Astrocyte (in vitro differentiated cells and primary cell): ENCODE measurements at regions not wholly inside any gene's neighbourhood (a gene's known extent, or its start where the extent isn't known, plus 50 kb on each side); places are given as distances from the start of the nearest gene placed in this dataset.

Source experiments
- DNase-seq: peaks from one replicate; pipeline ENCODE4 v3.0.0-alpha.2; 2010; ENCODE audit warnings: low read depth
- FAIRE-seq: peaks from 2 replicates; lab custom pipeline; 2011; peaks lifted over from hg19 to GRCh38; lab: Jason Lieb, UNC
- H2AFZ ChIP-seq: 2 replicates; pipeline ENCODE4 v1.6.0; 2012; ENCODE audit warnings: low read depth, low read length, inconsistent platforms
- H3K27ac ChIP-seq: 2 replicates; pipeline ENCODE4 v1.5.1; 2011; ENCODE audit warnings: low read depth, low read length, inconsistent platforms
- H3K27me3 ChIP-seq: 2 replicates; pipeline ENCODE4 v1.6.0; 2011; ENCODE audit warnings: low read length, inconsistent platforms; ENCODE audit not compliant: insufficient read depth
- H3K36me3 ChIP-seq: 2 replicates; pipeline ENCODE4 v1.5.1; 2011; ENCODE audit warnings: low read length, inconsistent platforms; ENCODE audit not compliant: insufficient read depth
- H3K4me1 ChIP-seq: 2 replicates; pipeline ENCODE4 v1.5.1; 2011; ENCODE audit warnings: low read length, inconsistent platforms; ENCODE audit not compliant: insufficient read depth
- H3K4me2 ChIP-seq: 2 replicates; pipeline ENCODE4 v1.6.0; 2012; ENCODE audit warnings: low read length, inconsistent platforms
- H3K4me3 ChIP-seq: 2 replicates; pipeline ENCODE4 v1.5.1; 2011; ENCODE audit warnings: low read depth, mild to moderate bottlenecking, low read length, inconsistent platforms; ENCODE audit not compliant: insufficient read depth
- H3K79me2 ChIP-seq: 2 replicates; pipeline ENCODE4 v1.6.0; 2012; ENCODE audit warnings: mild to moderate bottlenecking, low read length, inconsistent platforms; ENCODE audit not compliant: insufficient read depth
- H3K9ac ChIP-seq: 2 replicates; pipeline ENCODE4 v1.6.0; 2012; ENCODE audit warnings: mild to moderate bottlenecking, low read length, inconsistent platforms
- H3K9me3 ChIP-seq: 2 replicates; pipeline ENCODE4 v1.5.1; 2012; ENCODE audit warnings: low read depth, mild to moderate bottlenecking, low read length, inconsistent platforms; ENCODE audit not compliant: insufficient read depth
- H4K20me1 ChIP-seq: 2 replicates; pipeline ENCODE4 v1.6.0; 2012; ENCODE audit warnings: low read length, inconsistent platforms; ENCODE audit not compliant: insufficient read depth
- H3K27ac Mint-ChIP-seq: one replicate; pipeline ENCODE4 v1.8.0; 2021; ENCODE audit warnings: mild to moderate bottlenecking, mixed read lengths; ENCODE audit not compliant: unreplicated experiment
- H3K27me3 Mint-ChIP-seq: one replicate; pipeline ENCODE4 v1.8.0; 2021; ENCODE audit warnings: low read depth, mixed read lengths; ENCODE audit not compliant: unreplicated experiment
- H3K36me3 Mint-ChIP-seq: one replicate; pipeline ENCODE4 v1.8.0; 2021; ENCODE audit warnings: low read depth, mixed read lengths; ENCODE audit not compliant: unreplicated experiment
- H3K4me1 Mint-ChIP-seq: one replicate; pipeline ENCODE4 v1.8.0; 2021; ENCODE audit warnings: low read depth, mixed read lengths; ENCODE audit not compliant: unreplicated experiment
- H3K4me3 Mint-ChIP-seq: one replicate; pipeline ENCODE4 v1.8.0; 2021; ENCODE audit warnings: mild to moderate bottlenecking, moderate library complexity, mixed read lengths; ENCODE audit not compliant: unreplicated experiment
- H3K9me3 Mint-ChIP-seq: one replicate; pipeline ENCODE4 v1.8.0; 2021; ENCODE audit warnings: mild to moderate bottlenecking, mixed read lengths; ENCODE audit not compliant: unreplicated experiment
- EZH2 ChIP-seq: IDR thresholded peaks from 2 replicates; pipeline ENCODE4 v1.6.1; 2012; ENCODE audit warnings: mild to moderate bottlenecking, low read length, inconsistent platforms; ENCODE audit not compliant: insufficient read depth
- TF ChIP-seq, protein P1 (sequence below): IDR thresholded peaks from 2 replicates; pipeline ENCODE4 v1.5.1; 2011; ENCODE audit warnings: low read depth, mild to moderate bottlenecking, inconsistent platforms, low read length, moderate library complexity; ENCODE audit not compliant: insufficient read depth

DNA sequence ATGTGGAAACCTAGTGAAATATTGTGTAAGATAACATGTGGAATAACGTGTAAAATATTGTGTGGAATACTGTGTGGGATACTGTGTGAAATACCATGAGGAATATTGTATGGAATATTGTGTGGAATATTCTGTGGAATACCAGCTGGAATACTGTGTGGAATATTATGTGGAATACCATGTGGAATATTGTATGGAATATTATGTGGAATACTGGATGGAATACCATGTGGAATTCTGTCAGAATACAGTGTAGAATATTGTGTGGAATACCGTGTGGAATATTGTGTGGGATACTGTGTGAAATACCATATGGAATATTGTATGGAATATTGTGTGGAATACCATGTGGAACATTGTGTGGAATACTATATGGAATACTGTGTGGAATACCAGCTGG is 134.6 kb upstream of the CHST15 start:
- H3K9me3 ChIP-seq, result peaks cover 17% of the 10 kb centered on the region
- FAIRE-seq, result no peak
- peaks cover 2% of the 10 kb centered on the region for H3K36me3 Mint-ChIP-seq
- H3K4me1 ChIP-seq, result peaks cover 13% of the 10 kb centered on the region
- TF ChIP-seq, protein P1, sequence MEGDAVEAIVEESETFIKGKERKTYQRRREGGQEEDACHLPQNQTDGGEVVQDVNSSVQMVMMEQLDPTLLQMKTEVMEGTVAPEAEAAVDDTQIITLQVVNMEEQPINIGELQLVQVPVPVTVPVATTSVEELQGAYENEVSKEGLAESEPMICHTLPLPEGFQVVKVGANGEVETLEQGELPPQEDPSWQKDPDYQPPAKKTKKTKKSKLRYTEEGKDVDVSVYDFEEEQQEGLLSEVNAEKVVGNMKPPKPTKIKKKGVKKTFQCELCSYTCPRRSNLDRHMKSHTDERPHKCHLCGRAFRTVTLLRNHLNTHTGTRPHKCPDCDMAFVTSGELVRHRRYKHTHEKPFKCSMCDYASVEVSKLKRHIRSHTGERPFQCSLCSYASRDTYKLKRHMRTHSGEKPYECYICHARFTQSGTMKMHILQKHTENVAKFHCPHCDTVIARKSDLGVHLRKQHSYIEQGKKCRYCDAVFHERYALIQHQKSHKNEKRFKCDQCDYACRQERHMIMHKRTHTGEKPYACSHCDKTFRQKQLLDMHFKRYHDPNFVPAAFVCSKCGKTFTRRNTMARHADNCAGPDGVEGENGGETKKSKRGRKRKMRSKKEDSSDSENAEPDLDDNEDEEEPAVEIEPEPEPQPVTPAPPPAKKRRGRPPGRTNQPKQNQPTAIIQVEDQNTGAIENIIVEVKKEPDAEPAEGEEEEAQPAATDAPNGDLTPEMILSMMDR, result no peak
- no peak for TF ChIP-seq EZH2
- no peaks in the 10 kb centered on the region for H3K27me3 ChIP-seq
- H3K4me3 Mint-ChIP-seq, result no peak overlapping the region
- H3K36me3 ChIP-seq, result no peaks in the 10 kb centered on the region
- no peak overlapping the region for H2AFZ ChIP-seq
- peaks cover 28% of the 10 kb centered on the region for H3K9me3 Mint-ChIP-seq
- no peak overlapping the region for H3K9ac ChIP-seq
- H3K27me3 Mint-ChIP-seq, result peaks cover 18% of the 10 kb centered on the region
- H3K27ac Mint-ChIP-seq, result no peak overlapping the region
- no peaks in the 10 kb centered on the region for H3K79me2 ChIP-seq
- no peaks in the 10 kb centered on the region for H4K20me1 ChIP-seq
- no peak overlapping the region for H3K27ac ChIP-seq
- peaks cover 3% of the 10 kb centered on the region for H3K4me1 Mint-ChIP-seq
- no peak overlapping the region for H3K4me3 ChIP-seq
- DNase-seq, result no peak
- H3K4me2 ChIP-seq, result no peak overlapping the region

DNA sequence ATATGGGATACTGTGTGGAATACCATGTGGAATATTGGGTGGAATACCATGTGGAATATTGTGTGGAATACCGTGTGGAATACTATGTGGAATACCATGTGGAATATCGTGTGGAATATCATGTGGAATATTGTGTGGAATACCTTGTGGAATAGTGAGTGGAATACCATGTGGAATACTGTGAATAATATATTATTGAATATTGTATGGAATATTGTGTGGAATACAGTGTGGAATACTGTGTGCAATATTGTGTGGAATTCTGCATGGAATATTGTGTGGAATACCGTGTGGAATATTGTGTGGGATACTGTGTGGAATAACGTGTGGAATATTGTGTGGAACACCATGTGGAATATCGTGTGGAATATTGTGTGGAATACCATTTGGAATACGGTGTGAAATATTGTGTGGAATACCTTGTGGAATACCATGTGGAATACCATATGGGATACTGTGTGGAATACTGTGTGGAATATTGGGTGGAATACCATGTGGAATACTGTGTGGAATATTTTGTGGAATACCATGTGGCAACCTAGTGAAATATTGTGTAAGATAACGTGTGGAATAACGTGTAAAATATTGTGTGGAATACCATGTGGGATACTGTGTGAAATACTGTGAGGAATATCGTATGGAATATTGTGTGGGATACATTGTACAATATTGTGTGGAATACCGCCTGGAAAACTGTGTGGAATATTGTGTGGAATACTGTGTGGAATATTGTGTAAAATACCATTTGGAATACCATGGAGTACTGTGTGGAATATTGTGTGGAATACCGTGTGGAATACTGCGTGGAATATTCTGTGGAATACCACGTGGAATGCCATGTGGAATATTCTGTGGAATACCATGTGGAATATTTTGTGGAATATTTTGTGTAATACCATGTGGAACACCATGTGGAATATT is 133.9 kb upstream of the CHST15 start:
- Histone ChIP-seq H3K4me3 (no peak overlapping the region), H3K79me2 (no peaks in the 10 kb centered on the region), H3K9ac (no peak overlapping the region), H2AFZ (no peak overlapping the region), H3K27ac (no peak overlapping the region), H3K36me3 (no peaks in the 10 kb centered on the region), H3K9me3 (peaks cover 17% of the 10 kb centered on the region), H3K27me3 (no peaks in the 10 kb centered on the region), H3K4me2 (no peak overlapping the region), H4K20me1 (no peaks in the 10 kb centered on the region), H3K4me1 (peaks cover 18% of the 10 kb centered on the region)
- peaks cover 28% of the 10 kb centered on the region for H3K9me3 Mint-ChIP-seq
- TF ChIP-seq EZH2, result no peak
- TF ChIP-seq, protein P1, result no peak
- H3K4me1 Mint-ChIP-seq, result peaks cover 3% of the 10 kb centered on the region
- H3K27me3 Mint-ChIP-seq, result peaks cover 13% of the 10 kb centered on the region
- DNase-seq, result no peak
- H3K36me3 Mint-ChIP-seq, result peaks cover 2% of the 10 kb centered on the region
- no peak overlapping the region for H3K4me3 Mint-ChIP-seq
- FAIRE-seq, result no peak
- H3K27ac Mint-ChIP-seq, result no peak overlapping the region
